ENCODE measurements at regions not wholly inside any gene's neighbourhood (a gene's known extent, or its start where the extent isn't known, plus 50 kb on each side); places are given as distances from the start of the nearest gene placed in this dataset.

DNA sequence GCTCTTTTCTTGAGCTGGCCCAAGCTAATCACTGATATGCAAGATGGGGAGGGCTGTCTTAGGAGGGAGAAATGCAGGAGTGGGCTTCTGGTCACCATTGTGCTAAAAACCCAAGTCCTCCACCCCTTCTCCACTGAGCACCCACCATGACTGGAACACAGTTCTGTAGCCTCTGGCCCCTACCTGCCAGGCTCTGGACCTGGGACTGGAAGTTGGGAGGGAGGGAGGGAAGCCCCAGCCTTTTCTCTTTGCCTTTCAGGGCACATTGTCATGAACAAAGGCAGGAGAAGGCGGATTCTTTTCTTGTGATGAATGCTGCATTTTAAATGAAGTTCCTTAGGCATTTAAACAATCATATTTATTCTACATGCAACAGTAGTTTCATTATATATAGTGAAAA is 559.1 kb upstream of the TRPC7 start:
- 57% methylated on average over 1 of the region's 1 CpG for WGBS
- no peak for TF ChIP-seq POLR2A (IDR thresholded peaks at IDR 0.05)
- TF ChIP-seq EP300 (IDR thresholded peaks at IDR 0.05) = no peak
- TF ChIP-seq CTCF (IDR thresholded peaks at IDR 0.05) = no peak
- no peak for TF ChIP-seq POLR2AphosphoS5 (IDR thresholded peaks at IDR 0.05)
- H3K9me3 ChIP-seq = no peaks in the 10 kb centered on the region
- no peak overlapping the region for H3K4me3 ChIP-seq
- DNase-seq (ENCODE audit: low spot score in 2 of 2) = no peak
- H3K36me3 ChIP-seq = no peaks in the 10 kb centered on the region
- H3K4me1 ChIP-seq = no peaks in the 10 kb centered on the region
- no peaks in the 10 kb centered on the region for H3K27me3 ChIP-seq
- no peak overlapping the region for H3K27ac ChIP-seq

- no peak overlapping the region for H3K27ac ChIP-seq
- WGBS = 81% methylated on average over 2 of the region's 2 CpGs
- H3K4me3 ChIP-seq = no peak overlapping the region
These were observed 545.3 kb upstream of the TRPC7 start for GRCh38 chr5:136910625-136911024.

DNA sequence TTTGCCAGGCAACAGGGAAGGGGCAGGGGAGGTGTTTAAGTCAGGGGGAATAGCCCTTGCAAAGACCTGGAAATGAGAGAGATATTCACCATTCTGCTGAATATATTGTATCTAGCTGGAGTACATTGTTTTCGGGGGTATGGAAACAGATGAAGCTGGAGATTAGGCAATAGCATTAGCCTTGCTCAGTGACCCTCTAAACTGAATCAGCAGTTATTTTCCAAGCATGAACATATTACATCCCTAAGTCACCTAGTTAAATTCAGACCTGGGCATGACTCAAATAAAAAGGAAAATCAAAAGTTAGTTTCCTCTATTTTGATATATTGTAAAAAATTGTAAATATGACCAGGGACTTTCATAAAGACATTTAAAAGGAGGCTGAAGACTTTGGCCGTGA is 544.6 kb upstream of the TRPC7 start:
- no peak for DNase-seq (ENCODE audit: low spot score in 2 of 2)
- no peaks in the 10 kb centered on the region for H3K9me3 ChIP-seq
- H3K27ac ChIP-seq = no peak overlapping the region
- H3K4me1 ChIP-seq = no peaks in the 10 kb centered on the region
- TF ChIP-seq POLR2A (IDR thresholded peaks at IDR 0.05) (no peak), EP300 (IDR thresholded peaks at IDR 0.05) (no peak), CTCF (IDR thresholded peaks at IDR 0.05) (no peak), POLR2AphosphoS5 (IDR thresholded peaks at IDR 0.05) (no peak)
- no peaks in the 10 kb centered on the region for H3K36me3 ChIP-seq
- WGBS = 82% methylated on average over 2 of the region's 2 CpGs
- no peaks in the 10 kb centered on the region for H3K27me3 ChIP-seq
- H3K4me3 ChIP-seq = no peak overlapping the region

More at GRCh38 chr5:136910625-136911024, 545.3 kb upstream of the TRPC7 start:
- Histone ChIP-seq H3K27me3 (no peaks in the 10 kb centered on the region), H3K36me3 (no peaks in the 10 kb centered on the region), H3K9me3 (no peaks in the 10 kb centered on the region), H3K4me1 (no peaks in the 10 kb centered on the region)
- TF ChIP-seq EP300 (IDR thresholded peaks at IDR 0.05) (no peak), POLR2A (IDR thresholded peaks at IDR 0.05) (no peak), CTCF (IDR thresholded peaks at IDR 0.05) (no peak), POLR2AphosphoS5 (IDR thresholded peaks at IDR 0.05) (no peak)
- DNase-seq (ENCODE audit: low spot score in 2 of 2) = no peak

DNA sequence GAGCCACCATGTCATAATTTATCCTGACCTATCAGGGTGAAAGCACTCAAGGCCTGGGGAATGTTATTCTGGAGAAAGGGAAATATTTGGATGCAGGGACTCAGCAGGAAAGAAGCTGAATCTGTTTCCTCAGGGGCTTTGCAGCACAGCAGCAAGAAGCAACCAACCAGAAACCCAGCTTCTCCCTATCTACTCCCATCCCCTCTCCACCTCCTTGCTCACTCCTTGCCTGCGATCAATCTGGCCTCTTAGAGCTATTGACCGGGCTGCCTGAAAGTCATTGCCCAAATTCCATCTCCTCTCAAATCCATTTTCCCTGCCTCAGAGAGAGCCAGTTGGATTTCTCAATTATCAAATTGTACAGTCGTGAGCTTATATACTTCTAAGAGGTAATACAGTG is 542.0 kb upstream of the TRPC7 start:
- Histone ChIP-seq H3K4me3 (no peak overlapping the region), H3K27me3 (no peaks in the 10 kb centered on the region), H3K36me3 (no peaks in the 10 kb centered on the region), H3K4me1 (no peaks in the 10 kb centered on the region), H3K9me3 (no peaks in the 10 kb centered on the region), H3K27ac (no peak overlapping the region)
- DNase-seq (ENCODE audit: low spot score in 2 of 2) = no peak
- TF ChIP-seq POLR2A (IDR thresholded peaks at IDR 0.05) = no peak
- no peak for TF ChIP-seq POLR2AphosphoS5 (IDR thresholded peaks at IDR 0.05)
- no peak for TF ChIP-seq CTCF (IDR thresholded peaks at IDR 0.05)
- no peak for TF ChIP-seq EP300 (IDR thresholded peaks at IDR 0.05)
- WGBS = 78% methylated on average over 3 of the region's 3 CpGs

DNA sequence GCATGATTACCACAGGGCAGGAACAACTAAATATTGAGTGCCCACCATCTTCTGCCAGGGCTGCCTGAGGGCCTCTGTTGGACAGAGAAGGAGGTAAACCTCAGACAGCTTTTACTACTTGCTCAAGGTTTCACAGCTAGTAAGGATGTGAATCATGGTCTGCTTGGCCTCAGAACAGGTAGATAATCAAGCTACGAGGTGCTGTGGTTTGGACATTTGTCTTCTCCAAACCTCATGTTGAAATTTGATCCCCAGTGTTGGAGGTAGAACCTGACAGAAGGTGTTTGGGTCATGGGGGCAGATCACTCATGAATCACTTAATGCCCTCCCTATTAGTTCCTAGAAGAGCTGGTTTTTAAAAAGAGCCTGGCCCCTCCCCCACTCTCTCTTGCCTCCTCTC is 541.2 kb upstream of the TRPC7 start:
- 55% methylated on average over 1 of the region's 1 CpG for WGBS
- H3K27me3 ChIP-seq = no peaks in the 10 kb centered on the region

More for the DNA sequence above, 541.2 kb upstream of the TRPC7 start:
- Histone ChIP-seq H3K4me3 (no peak overlapping the region), H3K27ac (no peak overlapping the region), H3K36me3 (no peaks in the 10 kb centered on the region), H3K9me3 (no peaks in the 10 kb centered on the region), H3K4me1 (no peaks in the 10 kb centered on the region)
- TF ChIP-seq POLR2A (IDR thresholded peaks at IDR 0.05) (no peak), CTCF (IDR thresholded peaks at IDR 0.05) (no peak), POLR2AphosphoS5 (IDR thresholded peaks at IDR 0.05) (no peak)
- no peak for DNase-seq (ENCODE audit: low spot score in 2 of 2)
